Activated naive CD8-positive, alpha-beta T cell treated with anti-CD3 and anti-CD28 coated beads for 36 hours (primary cell): ENCODE measurements at regions not wholly inside any gene's neighbourhood (a gene's known extent, or its start where the extent isn't known, plus 50 kb on each side); places are given as distances from the start of the nearest gene placed in this dataset.
A peak's percentile ranks its signal among the peaks of the same experiment; 100 is the strongest.

ENCODE experiments used
- DNase-seq: peaks from one replicate; pipeline ENCODE4 v3.0.0; 2021
- H3K27ac Mint-ChIP-seq: one replicate; pipeline ENCODE4 v1.8.0; 2022; ENCODE audit warnings: mild to moderate bottlenecking, moderate library complexity, mixed read lengths
- H3K27me3 Mint-ChIP-seq: one replicate; pipeline ENCODE4 v1.8.0; 2022; ENCODE audit warnings: mild to moderate bottlenecking, mixed read lengths
- H3K36me3 Mint-ChIP-seq: one replicate; pipeline ENCODE4 v1.8.0; 2021; ENCODE audit warnings: mild to moderate bottlenecking, mixed read lengths
- H3K4me1 Mint-ChIP-seq: one replicate; pipeline ENCODE4 v1.8.0; 2021; ENCODE audit warnings: mixed read lengths
- H3K4me3 Mint-ChIP-seq: one replicate; pipeline ENCODE4 v1.8.0; 2022; ENCODE audit warnings: mild to moderate bottlenecking, moderate library complexity, mixed read lengths
- H3K9me3 Mint-ChIP-seq: one replicate; pipeline ENCODE4 v1.8.0; 2022; ENCODE audit warnings: mixed read lengths

DNA sequence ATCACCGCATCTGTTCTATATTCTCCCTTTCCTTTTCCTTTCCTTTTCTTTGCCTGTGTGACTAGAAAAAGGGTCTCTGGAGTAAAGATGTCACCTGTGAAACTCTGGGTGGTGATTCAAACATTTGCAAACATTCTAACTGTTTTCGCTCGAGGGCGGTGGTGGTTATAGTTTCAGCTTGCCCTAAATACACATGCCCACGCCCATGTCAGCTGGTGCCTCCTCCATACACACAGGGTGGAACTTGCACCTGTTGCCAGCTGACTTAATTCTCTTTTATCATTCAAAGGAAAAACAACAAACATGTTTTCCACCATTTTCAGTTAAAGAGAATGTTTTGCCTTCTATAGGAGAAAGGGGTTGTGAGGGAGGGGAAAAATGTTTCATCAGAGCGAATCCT lies 381.9 kb upstream of the ARID1B start:
- peak; percentile 28 for DNase-seq
- H3K36me3 Mint-ChIP-seq = no peaks in the 10 kb centered on the region
- H3K4me3 Mint-ChIP-seq = peak overlapping the region; percentile 11
- H3K27ac Mint-ChIP-seq = peak overlapping the region; percentile 20
- peaks cover 20% of the 10 kb centered on the region for H3K27me3 Mint-ChIP-seq
- peaks cover 50% of the 10 kb centered on the region for H3K4me1 Mint-ChIP-seq
- no peaks in the 10 kb centered on the region for H3K9me3 Mint-ChIP-seq

DNA sequence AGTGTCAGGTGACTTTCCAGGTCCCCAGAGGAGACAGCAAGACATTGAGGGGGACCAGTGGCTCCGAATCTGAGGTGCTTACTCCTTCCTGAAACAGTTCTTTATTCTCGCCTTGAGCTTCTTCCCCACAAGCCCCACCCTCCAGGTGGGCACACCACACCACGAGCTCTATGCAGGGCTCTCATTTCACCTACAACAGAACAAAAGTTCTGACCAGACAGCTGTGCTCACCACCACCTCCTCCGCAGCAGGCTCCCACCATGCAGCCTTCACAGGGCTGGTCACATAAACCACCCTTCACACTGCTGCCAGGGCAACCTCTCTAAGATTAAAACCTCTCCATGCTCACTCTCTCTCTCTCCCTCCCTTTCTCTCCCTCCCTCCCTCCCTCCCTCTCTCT lies 384.5 kb upstream of the ARID1B start:
- Mint-ChIP-seq H3K4me3 (no peak overlapping the region), H3K27me3 (peaks cover 17% of the 10 kb centered on the region), H3K36me3 (no peaks in the 10 kb centered on the region), H3K9me3 (no peaks in the 10 kb centered on the region), H3K27ac (no peak overlapping the region), H3K4me1 (peaks cover 40% of the 10 kb centered on the region)
- DNase-seq = no peak

DNA sequence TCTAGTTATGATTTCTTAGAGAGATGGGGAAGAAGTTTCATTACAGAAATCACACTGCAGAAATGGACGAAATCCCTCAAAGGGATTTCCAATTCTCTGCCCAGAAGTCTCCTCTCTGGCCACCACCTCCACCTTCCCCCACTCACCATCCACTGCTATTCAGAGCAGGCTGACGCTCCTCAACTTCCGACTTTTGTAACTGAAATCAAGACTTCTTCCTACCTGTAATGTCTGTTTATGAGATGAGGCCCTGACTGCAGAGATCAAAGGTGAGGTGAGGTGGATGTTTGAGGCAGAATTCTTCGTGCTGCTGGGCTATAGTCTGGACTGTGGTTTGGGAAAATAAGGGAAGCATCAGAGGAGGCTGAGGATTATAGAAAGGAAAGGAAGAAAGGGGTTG lies 385.2 kb upstream of the ARID1B start:
- H3K27me3 Mint-ChIP-seq = peaks cover 17% of the 10 kb centered on the region
- no peaks in the 10 kb centered on the region for H3K9me3 Mint-ChIP-seq
- no peak overlapping the region for H3K27ac Mint-ChIP-seq
- H3K4me3 Mint-ChIP-seq = no peak overlapping the region
- H3K4me1 Mint-ChIP-seq = peaks cover 35% of the 10 kb centered on the region
- DNase-seq = no peak
- no peaks in the 10 kb centered on the region for H3K36me3 Mint-ChIP-seq

- no peak for DNase-seq
- Mint-ChIP-seq H3K9me3 (no peaks in the 10 kb centered on the region), H3K27ac (no peak overlapping the region), H3K36me3 (no peaks in the 10 kb centered on the region), H3K27me3 (peaks cover 17% of the 10 kb centered on the region), H3K4me3 (no peak overlapping the region), H3K4me1 (peaks cover 29% of the 10 kb centered on the region)
These were observed 386.0 kb upstream of the ARID1B start for GRCh38 chr6:156391061-156391672.

- Mint-ChIP-seq H3K4me3 (no peak overlapping the region), H3K4me1 (peaks cover 24% of the 10 kb centered on the region), H3K9me3 (no peaks in the 10 kb centered on the region), H3K27ac (no peak overlapping the region), H3K27me3 (peaks cover 17% of the 10 kb centered on the region), H3K36me3 (no peaks in the 10 kb centered on the region)
- no peak for DNase-seq
These were observed 386.6 kb upstream of the ARID1B start for GRCh38 chr6:156390621-156391020.

DNA sequence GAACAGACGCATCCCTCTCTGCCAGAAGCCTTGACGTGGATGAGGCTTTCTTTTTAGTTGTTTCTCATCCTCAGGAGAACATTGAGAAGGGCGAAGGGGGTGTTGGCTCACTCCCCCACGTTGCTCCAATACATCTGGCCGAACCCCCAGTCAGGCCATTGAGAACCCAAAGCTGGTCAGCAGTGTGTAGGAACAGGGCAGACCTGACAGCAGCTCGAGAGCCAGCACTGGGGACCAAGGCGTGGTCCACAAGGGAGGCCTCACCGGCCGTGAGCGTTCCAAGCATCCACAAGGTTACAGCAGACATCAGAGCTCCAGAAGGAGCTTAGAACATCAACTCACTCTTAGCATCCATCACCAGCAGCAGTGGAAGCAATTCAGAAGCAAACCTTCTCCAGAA lies 387.9 kb upstream of the ARID1B start:
- peaks cover 17% of the 10 kb centered on the region for H3K27me3 Mint-ChIP-seq
- peaks cover 5% of the 10 kb centered on the region for H3K9me3 Mint-ChIP-seq
- no peaks in the 10 kb centered on the region for H3K36me3 Mint-ChIP-seq
- no peak for DNase-seq
- H3K4me3 Mint-ChIP-seq = no peak overlapping the region
- peaks cover 18% of the 10 kb centered on the region for H3K4me1 Mint-ChIP-seq
- H3K27ac Mint-ChIP-seq = no peak overlapping the region

DNA sequence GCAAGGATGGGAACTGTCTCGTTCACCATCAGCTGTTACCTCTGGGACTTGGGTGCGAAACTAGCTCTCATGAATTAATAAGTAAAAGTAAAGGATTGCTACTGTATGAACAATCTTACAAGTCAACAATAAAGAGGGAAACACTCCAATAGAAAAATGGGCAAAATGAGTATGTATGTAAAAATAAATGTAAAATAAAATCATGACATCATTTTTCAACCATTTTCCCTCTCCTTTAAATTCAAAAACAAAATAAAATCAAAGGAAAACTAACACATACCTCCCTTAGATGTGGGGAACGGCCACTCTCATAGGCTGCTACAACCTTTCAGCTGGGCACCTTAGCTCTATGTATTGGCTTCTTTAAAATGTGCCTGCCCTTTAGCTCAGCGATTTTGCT lies 389.7 kb upstream of the ARID1B start:
- H3K4me1 Mint-ChIP-seq = peaks cover 11% of the 10 kb centered on the region
- H3K27ac Mint-ChIP-seq = no peak overlapping the region
- H3K9me3 Mint-ChIP-seq = peaks cover 5% of the 10 kb centered on the region
- no peak for DNase-seq
- H3K27me3 Mint-ChIP-seq = peaks cover 5% of the 10 kb centered on the region
- H3K4me3 Mint-ChIP-seq = no peak overlapping the region
- no peaks in the 10 kb centered on the region for H3K36me3 Mint-ChIP-seq

DNA sequence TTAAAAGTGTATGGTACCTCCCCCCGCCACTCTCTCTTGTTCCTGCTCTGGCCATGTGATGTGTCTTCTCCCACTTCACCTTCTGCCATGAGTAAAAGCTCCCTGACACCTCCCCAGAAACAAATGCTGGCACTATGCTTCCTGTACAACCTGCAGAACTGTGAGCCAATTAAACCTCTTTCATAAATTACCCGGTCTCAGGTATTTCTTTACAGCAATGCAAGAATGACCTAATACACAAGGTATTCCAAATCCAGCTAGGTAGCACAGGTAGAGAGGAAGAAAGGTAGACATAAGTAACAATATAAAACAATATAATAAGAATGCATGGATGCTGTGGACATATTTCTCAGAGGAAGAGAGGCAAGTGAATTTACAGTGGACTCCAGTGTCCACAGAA lies 394.1 kb upstream of the ARID1B start:
- DNase-seq = no peak
- H3K27ac Mint-ChIP-seq = no peak overlapping the region
- H3K36me3 Mint-ChIP-seq = no peaks in the 10 kb centered on the region
- peaks cover 6% of the 10 kb centered on the region for H3K4me1 Mint-ChIP-seq
- no peak overlapping the region for H3K4me3 Mint-ChIP-seq
- H3K27me3 Mint-ChIP-seq = no peaks in the 10 kb centered on the region
- H3K9me3 Mint-ChIP-seq = peaks cover 5% of the 10 kb centered on the region

DNA sequence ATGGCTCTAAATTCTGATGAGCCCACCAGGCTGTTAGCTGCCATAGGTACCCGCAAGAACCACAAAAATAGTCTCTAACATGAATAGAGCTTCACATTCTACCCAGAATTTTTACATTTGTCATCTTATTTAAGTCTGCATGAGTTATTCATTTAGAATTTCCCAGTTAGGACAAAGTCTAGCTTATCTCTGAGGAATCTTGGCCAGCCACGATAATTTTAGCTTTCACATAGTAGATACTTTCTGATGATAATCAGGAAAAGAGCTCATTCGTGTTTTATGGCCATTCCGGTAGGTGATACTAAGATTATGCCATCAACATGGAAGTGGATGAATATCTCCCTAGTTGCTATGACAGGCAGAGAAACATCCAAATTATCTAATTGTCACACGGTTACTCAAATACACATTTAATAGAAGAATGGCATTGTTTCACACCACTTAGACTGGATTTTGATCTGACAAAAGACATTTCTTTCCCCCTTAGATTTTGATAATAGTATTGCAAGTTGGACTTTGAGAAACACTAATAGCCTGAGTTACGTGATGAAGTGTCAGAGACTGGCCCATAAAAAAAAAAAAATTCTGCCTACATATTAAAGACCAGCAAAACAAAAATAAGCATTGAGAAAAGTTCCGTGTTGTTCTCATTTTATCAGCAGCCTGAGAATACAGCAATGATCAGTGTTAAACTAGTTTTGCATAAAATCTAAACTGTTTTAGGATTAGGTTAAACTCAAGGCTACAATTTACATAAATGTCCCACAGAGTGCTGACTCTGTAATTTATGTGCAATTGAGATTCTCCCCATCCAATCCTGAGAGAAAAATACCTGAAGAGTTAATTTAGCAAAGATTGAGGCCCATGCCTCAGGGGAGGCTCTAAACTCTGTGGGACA lies 397.5 kb upstream of the ARID1B start:
- DNase-seq = no peak
- Mint-ChIP-seq H3K9me3 (peaks cover 4% of the 10 kb centered on the region), H3K27ac (no peak overlapping the region), H3K27me3 (no peaks in the 10 kb centered on the region), H3K4me3 (no peak overlapping the region), H3K4me1 (peaks cover 8% of the 10 kb centered on the region), H3K36me3 (no peaks in the 10 kb centered on the region)

- Mint-ChIP-seq H3K27ac (no peak overlapping the region), H3K27me3 (no peaks in the 10 kb centered on the region), H3K9me3 (no peaks in the 10 kb centered on the region), H3K36me3 (no peaks in the 10 kb centered on the region), H3K4me3 (no peak overlapping the region), H3K4me1 (peaks cover 8% of the 10 kb centered on the region)
- no peak for DNase-seq
These were observed 398.3 kb upstream of the ARID1B start for GRCh38 chr6:156378853-156379252.

GRCh38 chr6:156376091-156376490 lies 401.1 kb upstream of the ARID1B start:
- DNase-seq = no peak
- no peaks in the 10 kb centered on the region for H3K9me3 Mint-ChIP-seq
- no peak overlapping the region for H3K4me3 Mint-ChIP-seq
- peaks cover 8% of the 10 kb centered on the region for H3K4me1 Mint-ChIP-seq
- no peak overlapping the region for H3K27ac Mint-ChIP-seq
- H3K36me3 Mint-ChIP-seq = no peaks in the 10 kb centered on the region
- H3K27me3 Mint-ChIP-seq = no peaks in the 10 kb centered on the region

- no peaks in the 10 kb centered on the region for H3K4me1 Mint-ChIP-seq
- H3K27ac Mint-ChIP-seq = no peak overlapping the region
- no peak overlapping the region for H3K4me3 Mint-ChIP-seq
- H3K9me3 Mint-ChIP-seq = no peaks in the 10 kb centered on the region
- peaks cover 2% of the 10 kb centered on the region for H3K36me3 Mint-ChIP-seq
- no peak for DNase-seq
- no peaks in the 10 kb centered on the region for H3K27me3 Mint-ChIP-seq
These were observed 417.3 kb upstream of the ARID1B start for GRCh38 chr6:156359912-156360311.

- DNase-seq = no peak
- H3K4me3 Mint-ChIP-seq = no peak overlapping the region
- H3K4me1 Mint-ChIP-seq = no peaks in the 10 kb centered on the region
- H3K27ac Mint-ChIP-seq = no peak overlapping the region
- H3K36me3 Mint-ChIP-seq = peaks cover 2% of the 10 kb centered on the region
- peaks cover 9% of the 10 kb centered on the region for H3K27me3 Mint-ChIP-seq
- no peaks in the 10 kb centered on the region for H3K9me3 Mint-ChIP-seq
These were observed 424.3 kb upstream of the ARID1B start for GRCh38 chr6:156352861-156353260.

- H3K36me3 Mint-ChIP-seq = peaks cover 2% of the 10 kb centered on the region
- H3K9me3 Mint-ChIP-seq = no peaks in the 10 kb centered on the region
- H3K27me3 Mint-ChIP-seq = peaks cover 9% of the 10 kb centered on the region
- DNase-seq = no peak
- H3K4me1 Mint-ChIP-seq = no peaks in the 10 kb centered on the region
- no peak overlapping the region for H3K4me3 Mint-ChIP-seq
- H3K27ac Mint-ChIP-seq = no peak overlapping the region
These were observed 425.7 kb upstream of the ARID1B start for GRCh38 chr6:156351346-156351966.

- no peak for DNase-seq
- Mint-ChIP-seq H3K4me1 (no peaks in the 10 kb centered on the region), H3K27ac (no peak overlapping the region), H3K36me3 (peaks cover 2% of the 10 kb centered on the region), H3K9me3 (no peaks in the 10 kb centered on the region), H3K27me3 (peaks cover 9% of the 10 kb centered on the region), H3K4me3 (no peak overlapping the region)
These were observed 426.8 kb upstream of the ARID1B start for GRCh38 chr6:156350337-156350736.
